HEK293 (cell line): ENCODE measurements at regions not wholly inside any gene's neighbourhood (a gene's known extent, or its start where the extent isn't known, plus 50 kb on each side); places are given as distances from the start of the nearest gene placed in this dataset.

Source experiments
- CTCF ChIA-PET: fragments of 350-600 bp; formaldehyde crosslinking; extraction: SDS; loops from one replicate; lab custom pipeline; 2021; ENCODE audit warnings: antibody characterized with exemption; lab: Yijun Ruan, JAX
- POLR2A ChIA-PET: fragments of 300-600 bp; formaldehyde crosslinking; extraction: SDS; loops from one replicate; lab custom pipeline; 2020; ENCODE audit warnings: antibody characterized with exemption, inconsistent platforms; lab: Yijun Ruan, JAX
- H3K27ac ChIP-seq: fragments of 200-500 bp; sonication (Bioruptor generic); 2 replicates; pipeline ENCODE4 v1.5.1; 2014; ENCODE audit warnings: low read depth, low read length, control low read depth, inconsistent platforms; ENCODE audit errors: extremely low read depth
- H3K36me3 ChIP-seq, 2 experiments: fragments of 200-500 bp in 1 of 2; sonication (Bioruptor generic) in 1 of 2; 1 replicate in 1 of 2; 2 replicates in 1 of 2; pipeline ENCODE4 v1.5.1; 2014 to 2017; ENCODE audit warnings: inconsistent platforms in 2 of 2, low read length in 2 of 2; ENCODE audit not compliant: control insufficient read depth in 2 of 2, insufficient read depth in 1 of 2
- H3K4me1 ChIP-seq: fragments of 200-500 bp; sonication (Bioruptor generic); 2 replicates; pipeline ENCODE4 v1.5.1; 2014; ENCODE audit warnings: mild to moderate bottlenecking, low read length, inconsistent platforms; ENCODE audit not compliant: control insufficient read depth, insufficient read depth
- H3K4me3 ChIP-seq: 2 replicates; pipeline ENCODE4 v1.5.1; 2011; ENCODE audit warnings: low read depth, mild to moderate bottlenecking, control low read depth, low read length, moderate library complexity
- H3K9me3 ChIP-seq: fragments of 200-500 bp; sonication (Bioruptor generic); 2 replicates; pipeline ENCODE4 v1.5.1; 2014; ENCODE audit warnings: low read depth, low read length, inconsistent platforms; ENCODE audit not compliant: control insufficient read depth, insufficient read depth
- IKZF3 ChIP-seq: fragments of 450-650 bp; IDR thresholded peaks from 2 replicates; pipeline ENCODE4 v1.5.0; 2018; ENCODE audit warnings: missing biosample characterization, mild to moderate bottlenecking, missing genetic modification characterization, moderate library complexity
- KLF16 ChIP-seq: fragments of 450-650 bp; formaldehyde crosslinking; IDR thresholded peaks from 2 replicates; pipeline ENCODE4 v1.5.1; 2017; ENCODE audit warnings: missing biosample characterization, missing genetic modification characterization
- PRDM1 ChIP-seq: fragments of 450-650 bp; formaldehyde crosslinking; IDR thresholded peaks from 2 replicates; pipeline ENCODE4; 2016; ENCODE audit warnings: missing biosample characterization, missing genetic modification characterization
- SALL2 ChIP-seq: fragments of 450-650 bp; formaldehyde crosslinking; IDR thresholded peaks from 2 replicates; pipeline ENCODE4 v1.5.0; 2017; ENCODE audit warnings: missing biosample characterization, mild to moderate bottlenecking, missing genetic modification characterization, borderline replicate concordance
- WT1 ChIP-seq: fragments of 450-650 bp; formaldehyde crosslinking; IDR thresholded peaks from 2 replicates; pipeline ENCODE4 v1.5.1; 2016; ENCODE audit warnings: missing biosample characterization, missing genetic modification characterization
- ZBTB20 ChIP-seq: fragments of 450-650 bp; formaldehyde crosslinking; IDR thresholded peaks from 2 replicates; pipeline ENCODE4 v1.5.1; 2016; ENCODE audit warnings: missing biosample characterization, missing genetic modification characterization
- ZBTB48 ChIP-seq: fragments of 450-650 bp; formaldehyde crosslinking; IDR thresholded peaks from 2 replicates; pipeline ENCODE4 v1.5.1; 2016; ENCODE audit warnings: missing biosample characterization, missing genetic modification characterization
- ZBTB6 ChIP-seq: fragments of 450-650 bp; formaldehyde crosslinking; IDR thresholded peaks from 2 replicates; pipeline ENCODE4 v1.5.1; 2017; ENCODE audit warnings: missing biosample characterization, missing genetic modification characterization
- ZBTB8A ChIP-seq: fragments of 450-650 bp; formaldehyde crosslinking; IDR thresholded peaks from 2 replicates; pipeline ENCODE4 v1.5.1; 2016; ENCODE audit warnings: missing biosample characterization, missing genetic modification characterization
- ZNF132 ChIP-seq: fragments of 450-650 bp; formaldehyde crosslinking; IDR thresholded peaks from 2 replicates; pipeline ENCODE4 v1.5.1; 2017; ENCODE audit warnings: missing biosample characterization, missing genetic modification characterization, borderline replicate concordance
- ZNF19 ChIP-seq: fragments of 450-650 bp; formaldehyde crosslinking; IDR thresholded peaks from 2 replicates; pipeline ENCODE4; 2016; ENCODE audit warnings: missing biosample characterization, missing genetic modification characterization, low read depth
- ZNF202 ChIP-seq: fragments of 450-650 bp; formaldehyde crosslinking; IDR thresholded peaks from 2 replicates; pipeline ENCODE4 v1.5.1; 2016; ENCODE audit warnings: missing biosample characterization, missing genetic modification characterization, borderline replicate concordance
- ZNF239 ChIP-seq: fragments of 450-650 bp; formaldehyde crosslinking; IDR thresholded peaks from 2 replicates; pipeline ENCODE4 v1.5.1; 2016; ENCODE audit warnings: missing biosample characterization, missing genetic modification characterization
- ZNF248 ChIP-seq: fragments of 450-650 bp; formaldehyde crosslinking; IDR thresholded peaks from 2 replicates; pipeline ENCODE4 v1.5.1; 2017; ENCODE audit warnings: missing biosample characterization, missing genetic modification characterization
- ZNF341 ChIP-seq: fragments of 450-650 bp; formaldehyde crosslinking; IDR thresholded peaks from 2 replicates; pipeline ENCODE4; 2016; ENCODE audit warnings: low read depth, missing biosample characterization, missing genetic modification characterization
- ZNF404 ChIP-seq: fragments of 450-650 bp; formaldehyde crosslinking; IDR thresholded peaks from 2 replicates; pipeline ENCODE4 v1.5.1; 2017; ENCODE audit warnings: missing biosample characterization, missing genetic modification characterization
- ZNF510 ChIP-seq: fragments of 450-650 bp; formaldehyde crosslinking; IDR thresholded peaks from 2 replicates; pipeline ENCODE4 v1.5.1; 2018; ENCODE audit warnings: mild to moderate bottlenecking, missing genetic modification characterization, missing biosample characterization; ENCODE audit not compliant: insufficient replicate concordance
- ZNF514 ChIP-seq: fragments of 450-650 bp; formaldehyde crosslinking; IDR thresholded peaks from 2 replicates; pipeline ENCODE4 v1.5.1; 2016; ENCODE audit warnings: missing biosample characterization, missing genetic modification characterization
- ZNF529 ChIP-seq: fragments of 450-650 bp; formaldehyde crosslinking; IDR thresholded peaks from 2 replicates; pipeline ENCODE4 v1.5.1; 2017; ENCODE audit warnings: missing genetic modification characterization, missing biosample characterization; ENCODE audit not compliant: insufficient replicate concordance
- ZNF549 ChIP-seq: fragments of 450-650 bp; IDR thresholded peaks from 2 replicates; pipeline ENCODE4 v1.5.1; 2018; ENCODE audit warnings: missing biosample characterization, missing genetic modification characterization, mild to moderate bottlenecking, inconsistent platforms, moderate library complexity
- ZNF558 ChIP-seq: fragments of 450-650 bp; formaldehyde crosslinking; IDR thresholded peaks from 2 replicates; pipeline ENCODE4 v1.5.1; 2016; ENCODE audit warnings: missing biosample characterization, missing genetic modification characterization
- ZNF623 ChIP-seq: fragments of 450-650 bp; formaldehyde crosslinking; IDR thresholded peaks from 2 replicates; pipeline ENCODE4 v1.5.1; 2016; ENCODE audit warnings: missing biosample characterization, missing genetic modification characterization
- ZNF660 ChIP-seq: fragments of 450-650 bp; IDR thresholded peaks from 2 replicates; pipeline ENCODE4 v1.5.1; 2018; ENCODE audit warnings: missing biosample characterization, mild to moderate bottlenecking, missing genetic modification characterization
- ZNF677 ChIP-seq: fragments of 450-650 bp; IDR thresholded peaks from 2 replicates; pipeline ENCODE4 v1.5.0; 2018; ENCODE audit warnings: missing biosample characterization, mild to moderate bottlenecking, missing genetic modification characterization, moderate library complexity
- ZNF777 ChIP-seq: fragments of 450-650 bp; formaldehyde crosslinking; IDR thresholded peaks from 2 replicates; pipeline ENCODE4 v1.5.1; 2017; ENCODE audit warnings: missing biosample characterization, missing genetic modification characterization, borderline replicate concordance
- ZNF843 ChIP-seq: fragments of 450-650 bp; formaldehyde crosslinking; IDR thresholded peaks from 2 replicates; pipeline ENCODE4 v1.5.1; 2016; ENCODE audit warnings: missing biosample characterization, missing genetic modification characterization
- TF ChIP-seq, protein P1 (sequence below): fragments of 450-650 bp; formaldehyde crosslinking; IDR thresholded peaks from 2 replicates; pipeline ENCODE4 v1.5.1; 2017; ENCODE audit warnings: missing biosample characterization, missing genetic modification characterization
- TF ChIP-seq, protein P2 (sequence below): fragments of 450-650 bp; formaldehyde crosslinking; IDR thresholded peaks from 2 replicates; pipeline ENCODE4 v1.5.1; 2016; ENCODE audit warnings: missing biosample characterization, missing genetic modification characterization
- TF ChIP-seq, protein P3 (sequence below): fragments of 450-650 bp; formaldehyde crosslinking; IDR thresholded peaks from 2 replicates; pipeline ENCODE4 v1.5.1; 2016; ENCODE audit warnings: missing biosample characterization, missing genetic modification characterization
- TF ChIP-seq, protein P4 (sequence below): sonication (generic); formaldehyde crosslinking; IDR thresholded peaks from 2 replicates; pipeline ENCODE4 v1.8.1; 2022; ENCODE audit warnings: mild to moderate bottlenecking, moderate library complexity, missing genetic modification reagents

DNA sequence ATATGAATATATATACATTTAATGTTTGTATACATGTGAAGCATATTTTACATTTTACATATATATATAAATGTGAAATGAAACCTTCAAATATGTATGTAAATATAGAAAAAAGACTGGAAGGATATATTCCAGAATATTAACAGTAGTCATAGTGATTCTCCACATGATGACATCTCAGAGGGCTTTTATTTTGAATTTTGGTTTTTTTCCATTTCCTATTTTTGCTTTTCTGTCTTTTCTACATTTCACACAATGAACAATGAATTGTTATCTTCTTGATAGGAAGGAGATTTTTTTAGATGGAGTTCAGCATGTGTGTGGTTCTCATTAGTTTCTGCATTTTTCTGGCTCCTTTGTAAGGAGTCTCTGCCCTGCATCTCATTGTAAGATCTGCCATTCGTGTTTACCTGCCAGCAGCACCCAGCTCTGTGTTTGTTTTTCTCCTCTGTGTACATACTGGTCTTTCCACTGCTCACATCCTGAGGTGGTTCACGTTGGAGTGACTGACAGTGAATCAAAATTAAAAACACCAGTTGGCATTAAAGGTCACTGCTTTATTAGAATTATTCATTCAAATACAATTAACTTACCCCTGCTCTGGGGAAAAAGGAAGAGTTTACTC, 425.3 kb upstream of the MDFIC2 start (continued):
- TF ChIP-seq ZNF777: no peak

DNA sequence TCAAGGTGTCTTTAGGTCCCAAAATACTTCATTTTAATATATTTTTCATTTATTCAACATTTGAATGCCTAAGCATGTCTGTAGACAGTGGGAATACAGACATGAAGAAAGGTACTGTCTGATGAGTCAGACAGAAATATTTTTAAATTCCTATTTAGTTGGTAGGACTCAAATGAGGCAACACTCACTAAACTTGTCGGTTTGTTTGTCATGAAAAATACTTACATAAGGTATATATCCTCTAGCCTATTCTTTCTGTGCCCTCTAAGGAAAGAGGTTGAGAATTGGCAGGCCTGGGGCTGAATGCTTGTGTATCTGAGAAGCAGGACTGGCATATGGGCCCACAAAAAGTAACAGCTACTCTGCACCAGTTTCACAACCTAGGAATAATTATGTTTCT, 423.6 kb upstream of the MDFIC2 start:
- no peaks in the 10 kb centered on the region for H3K36me3 ChIP-seq
- H3K4me1 ChIP-seq: no peaks in the 10 kb centered on the region
- CTCF ChIA-PET: no interaction called here
- no peak for TF ChIP-seq SALL2
- no peak for TF ChIP-seq ZNF404
- no peak for TF ChIP-seq ZNF660 (tag by site-specific recombination)
- TF ChIP-seq ZBTB8A: no peak
- no peak for TF ChIP-seq ZNF248
- TF ChIP-seq ZNF623 (tag by site-specific recombination): no peak
- TF ChIP-seq ZNF132 (tag by site-specific recombination): no peak
- no peak for TF ChIP-seq ZNF677 (tag by site-specific recombination)
- TF ChIP-seq ZNF341 (tag by site-specific recombination): no peak
- no peak for TF ChIP-seq ZBTB6 (tag by site-specific recombination)
- no peak for TF ChIP-seq WT1 (tag by site-specific recombination)
- no peak for TF ChIP-seq PRDM1 (tag by site-specific recombination)
- TF ChIP-seq, protein P1, sequence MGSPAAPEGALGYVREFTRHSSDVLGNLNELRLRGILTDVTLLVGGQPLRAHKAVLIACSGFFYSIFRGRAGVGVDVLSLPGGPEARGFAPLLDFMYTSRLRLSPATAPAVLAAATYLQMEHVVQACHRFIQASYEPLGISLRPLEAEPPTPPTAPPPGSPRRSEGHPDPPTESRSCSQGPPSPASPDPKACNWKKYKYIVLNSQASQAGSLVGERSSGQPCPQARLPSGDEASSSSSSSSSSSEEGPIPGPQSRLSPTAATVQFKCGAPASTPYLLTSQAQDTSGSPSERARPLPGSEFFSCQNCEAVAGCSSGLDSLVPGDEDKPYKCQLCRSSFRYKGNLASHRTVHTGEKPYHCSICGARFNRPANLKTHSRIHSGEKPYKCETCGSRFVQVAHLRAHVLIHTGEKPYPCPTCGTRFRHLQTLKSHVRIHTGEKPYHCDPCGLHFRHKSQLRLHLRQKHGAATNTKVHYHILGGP: no peak
- TF ChIP-seq, protein P2, sequence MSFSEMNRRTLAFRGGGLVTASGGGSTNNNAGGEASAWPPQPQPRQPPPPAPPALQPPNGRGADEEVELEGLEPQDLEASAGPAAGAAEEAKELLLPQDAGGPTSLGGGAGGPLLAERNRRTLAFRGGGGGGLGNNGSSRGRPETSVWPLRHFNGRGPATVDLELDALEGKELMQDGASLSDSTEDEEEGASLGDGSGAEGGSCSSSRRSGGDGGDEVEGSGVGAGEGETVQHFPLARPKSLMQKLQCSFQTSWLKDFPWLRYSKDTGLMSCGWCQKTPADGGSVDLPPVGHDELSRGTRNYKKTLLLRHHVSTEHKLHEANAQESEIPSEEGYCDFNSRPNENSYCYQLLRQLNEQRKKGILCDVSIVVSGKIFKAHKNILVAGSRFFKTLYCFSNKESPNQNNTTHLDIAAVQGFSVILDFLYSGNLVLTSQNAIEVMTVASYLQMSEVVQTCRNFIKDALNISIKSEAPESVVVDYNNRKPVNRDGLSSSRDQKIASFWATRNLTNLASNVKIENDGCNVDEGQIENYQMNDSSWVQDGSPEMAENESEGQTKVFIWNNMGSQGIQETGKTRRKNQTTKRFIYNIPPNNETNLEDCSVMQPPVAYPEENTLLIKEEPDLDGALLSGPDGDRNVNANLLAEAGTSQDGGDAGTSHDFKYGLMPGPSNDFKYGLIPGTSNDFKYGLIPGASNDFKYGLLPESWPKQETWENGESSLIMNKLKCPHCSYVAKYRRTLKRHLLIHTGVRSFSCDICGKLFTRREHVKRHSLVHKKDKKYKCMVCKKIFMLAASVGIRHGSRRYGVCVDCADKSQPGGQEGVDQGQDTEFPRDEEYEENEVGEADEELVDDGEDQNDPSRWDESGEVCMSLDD (tag by site-specific recombination): no peak
- no peak for TF ChIP-seq ZNF510
- no peak for TF ChIP-seq ZNF19 (tag by site-specific recombination)
- no peak for TF ChIP-seq ZBTB20
- TF ChIP-seq ZBTB48 (tag by site-specific recombination): no peak
- no peaks in the 10 kb centered on the region for H3K9me3 ChIP-seq
- H3K27ac ChIP-seq: no peak overlapping the region
- H3K4me3 ChIP-seq: no peak overlapping the region
- POLR2A ChIA-PET: no interaction called here

GRCh38 chr3:70734756-70735155, 422.3 kb upstream of the MDFIC2 start:
- ChIA-PET CTCF (no interaction called here), POLR2A (no interaction called here)
- Histone ChIP-seq H3K4me3 (no peak overlapping the region), H3K4me1 (no peaks in the 10 kb centered on the region), H3K36me3 (no peaks in the 10 kb centered on the region), H3K27ac (no peak overlapping the region), H3K9me3 (no peaks in the 10 kb centered on the region)
- TF ChIP-seq IKZF3 (tag by site-specific recombination): no peak
- TF ChIP-seq ZNF514: no peak
- TF ChIP-seq, protein P3, sequence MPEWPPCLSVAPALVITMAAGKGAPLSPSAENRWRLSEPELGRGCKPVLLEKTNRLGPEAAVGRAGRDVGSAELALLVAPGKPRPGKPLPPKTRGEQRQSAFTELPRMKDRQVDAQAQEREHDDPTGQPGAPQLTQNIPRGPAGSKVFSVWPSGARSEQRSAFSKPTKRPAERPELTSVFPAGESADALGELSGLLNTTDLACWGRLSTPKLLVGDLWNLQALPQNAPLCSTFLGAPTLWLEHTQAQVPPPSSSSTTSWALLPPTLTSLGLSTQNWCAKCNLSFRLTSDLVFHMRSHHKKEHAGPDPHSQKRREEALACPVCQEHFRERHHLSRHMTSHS (tag by site-specific recombination): no peak
- no peak for TF ChIP-seq ZNF202
- TF ChIP-seq ZNF549 (tag by site-specific recombination): no peak
- TF ChIP-seq ZNF239 (tag by site-specific recombination): no peak
- no peak for TF ChIP-seq ZNF558
- TF ChIP-seq ZNF843 (tag by site-specific recombination): no peak
- TF ChIP-seq KLF16: no peak
- no peak for TF ChIP-seq ZNF529 (tag by site-specific recombination)
- TF ChIP-seq, protein P4, sequence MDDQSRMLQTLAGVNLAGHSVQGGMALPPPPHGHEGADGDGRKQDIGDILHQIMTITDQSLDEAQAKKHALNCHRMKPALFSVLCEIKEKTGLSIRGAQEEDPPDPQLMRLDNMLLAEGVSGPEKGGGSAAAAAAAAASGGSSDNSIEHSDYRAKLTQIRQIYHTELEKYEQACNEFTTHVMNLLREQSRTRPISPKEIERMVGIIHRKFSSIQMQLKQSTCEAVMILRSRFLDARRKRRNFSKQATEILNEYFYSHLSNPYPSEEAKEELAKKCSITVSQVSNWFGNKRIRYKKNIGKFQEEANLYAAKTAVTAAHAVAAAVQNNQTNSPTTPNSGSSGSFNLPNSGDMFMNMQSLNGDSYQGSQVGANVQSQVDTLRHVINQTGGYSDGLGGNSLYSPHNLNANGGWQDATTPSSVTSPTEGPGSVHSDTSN (CRISPR knock-in tag): no peak
